Ovary (tissue), 7 donors: ENCODE measurements at regions not wholly inside any gene's neighbourhood (a gene's known extent, or its start where the extent isn't known, plus 50 kb on each side); places are given as distances from the start of the nearest gene placed in this dataset.

Experiments
- DNase-seq, 5 donors: peaks; one replicate each; pipeline ENCODE4 v3.0.0-alpha.2; 2019 to 2020
- H3K27ac ChIP-seq, 2 donors: fragments of 200-600 bp; one replicate each; pipeline versions ENCODE4 v1.5.1 to v1.8.0; 2019 to 2022
- H3K27me3 ChIP-seq: fragments of 200-600 bp; one replicate; pipeline ENCODE4 v1.8.0; 2022
- H3K36me3 ChIP-seq: fragments of 200-600 bp; sonication (generic); one replicate; pipeline ENCODE4 v1.5.1; 2019
- H3K4me1 ChIP-seq: one replicate; pipeline ENCODE4 v1.8.1; 2013; ENCODE audit warnings: mild to moderate bottlenecking, moderate library complexity; ENCODE audit not compliant: insufficient read depth
- H3K4me3 ChIP-seq: fragments of 200-600 bp; sonication (generic); one replicate; pipeline ENCODE4 v1.5.1; 2017
- H3K9me3 ChIP-seq, 2 donors: fragments of 200-600 bp in 1 of 2; sonication (generic) in 1 of 2; one replicate each; pipeline versions ENCODE4 v1.5.1 to v1.8.1; 2013 to 2019; ENCODE audit warnings: mild to moderate bottlenecking in 1 of 2, moderate library complexity in 1 of 2
- CTCF ChIP-seq, 3 donors: fragments of 450-650 bp in 2 of 3; fragments of 200-600 bp in 1 of 3; IDR thresholded peaks; one replicate each; pipeline versions ENCODE4 v1.5.1 to v1.8.0; 2016 to 2022; ENCODE audit warnings: antibody characterized with exemption in 3 of 3, mild to moderate bottlenecking in 1 of 3
- EP300 ChIP-seq: sonication (generic); formaldehyde crosslinking; IDR thresholded peaks from one replicate; pipeline ENCODE4 v1.6.1; 2017; ENCODE audit warnings: antibody characterized with exemption
- POLR2A ChIP-seq: fragments of 450-650 bp; IDR thresholded peaks from one replicate; pipeline ENCODE4 v1.6.1; 2017; ENCODE audit warnings: antibody characterized with exemption, mild to moderate bottlenecking, moderate library complexity
- WGBS, 3 donors: extraction: QIAGEN DNeasy Blood & Tissue Kit in 1 of 3; methylation state at CpG; one replicate each; pipeline versions ENCODE4 v1.1.5 to v1.1.7; 2013 to 2017; 5-methylcytosine and 5-hydroxymethylcytosine counted together
- intact Hi-C, 4 donors: fragments of 100-400 bp; cut with DNase I; formaldehyde crosslinking; loops; one replicate each; pipeline versions ENCODE4 v1.11.0 to v1.15.1; 2022 to 2023
- donor health status: DM: no; HTN: no; CAD: no; lungs with moderate emphysema.
- donor health status: DM: no; HTN: no; CAD: no.
- donor health status: Bipolar disorder and iron deficiency.
- donor health status: DM: no; HTN: no; CAD: no.
- donor health status: DM: yes; HTN: yes; CAD: no.

- H3K27ac ChIP-seq = no peak overlapping the region
- no peak for DNase-seq
- no peaks in the 10 kb centered on the region for H3K36me3 ChIP-seq
- intact Hi-C loops = no loop called here
- no peak overlapping the region for H3K4me3 ChIP-seq
- H3K9me3 ChIP-seq = no peaks in the 10 kb centered on the region
- WGBS, 3 donors = 74 to 80% (median 78%) methylated on average over 8 of the region's 8 CpGs
- H3K27me3 ChIP-seq = no peaks in the 10 kb centered on the region
- no peaks in the 10 kb centered on the region for H3K4me1 ChIP-seq
- TF ChIP-seq CTCF (IDR thresholded peaks at IDR 0.05) (no peak), POLR2A (no peak), EP300 (no peak)
Observed at GRCh38 chr7:42292991-42293521, 56.0 kb upstream of the GLI3 start.

- Histone ChIP-seq H3K27me3 (no peaks in the 10 kb centered on the region), H3K4me3 (no peak overlapping the region), H3K9me3 (no peaks in the 10 kb centered on the region), H3K4me1 (no peaks in the 10 kb centered on the region), H3K27ac (no peak overlapping the region), H3K36me3 (no peaks in the 10 kb centered on the region)
- DNase-seq = no peak
- TF ChIP-seq EP300 (no peak), CTCF (IDR thresholded peaks at IDR 0.05) (no peak), POLR2A (no peak)
- WGBS, 3 donors = 90 to 95% (median 91%) methylated on average over 1 of the region's 1 CpG
- intact Hi-C loops = no loop called here
Observed at GRCh38 chr7:42289473-42289872, 52.5 kb upstream of the GLI3 start.
